Transverse colon (tissue), 4 donors: ENCODE measurements at regions not wholly inside any gene's neighbourhood (a gene's known extent, or its start where the extent isn't known, plus 50 kb on each side); places are given as distances from the start of the nearest gene placed in this dataset.
"Not testable (repeated sequence)": the region's sequence is repeated elsewhere in the genome, so short reads cannot be mapped to it uniquely, and the experiment has no call there.

ENCODE experiments used
- EP300 ChIP-seq: sonication (generic); formaldehyde crosslinking; IDR thresholded peaks from one replicate; pipeline ENCODE4 v1.6.1; 2017; ENCODE audit warnings: antibody characterized with exemption, low read depth
- POLR2A ChIP-seq: fragments of 450-650 bp; IDR thresholded peaks from one replicate; pipeline ENCODE4 v1.6.1; 2016; ENCODE audit warnings: antibody characterized with exemption, mild to moderate bottlenecking, moderate library complexity
- POLR2AphosphoS5 ChIP-seq, 3 donors: sonication (generic); formaldehyde crosslinking; IDR thresholded peaks; one replicate each; pipeline ENCODE4 v1.6.1; 2016; ENCODE audit warnings: antibody characterized with exemption in 3 of 3
- TF ChIP-seq, protein P1 (sequence below), 5 experiments: fragments of 200-600 bp in 3 of 5; fragments of 450-650 bp in 2 of 5; sonication (generic) in 3 of 5; IDR thresholded peaks; 1 replicate in 2 of 5; 2 replicates in 3 of 5; pipeline ENCODE4 v1.5.1; 2016 to 2017; ENCODE audit warnings: antibody characterized with exemption in 5 of 5, inconsistent platforms in 3 of 5, mild to moderate bottlenecking in 2 of 5, moderate library complexity in 1 of 5

DNA sequence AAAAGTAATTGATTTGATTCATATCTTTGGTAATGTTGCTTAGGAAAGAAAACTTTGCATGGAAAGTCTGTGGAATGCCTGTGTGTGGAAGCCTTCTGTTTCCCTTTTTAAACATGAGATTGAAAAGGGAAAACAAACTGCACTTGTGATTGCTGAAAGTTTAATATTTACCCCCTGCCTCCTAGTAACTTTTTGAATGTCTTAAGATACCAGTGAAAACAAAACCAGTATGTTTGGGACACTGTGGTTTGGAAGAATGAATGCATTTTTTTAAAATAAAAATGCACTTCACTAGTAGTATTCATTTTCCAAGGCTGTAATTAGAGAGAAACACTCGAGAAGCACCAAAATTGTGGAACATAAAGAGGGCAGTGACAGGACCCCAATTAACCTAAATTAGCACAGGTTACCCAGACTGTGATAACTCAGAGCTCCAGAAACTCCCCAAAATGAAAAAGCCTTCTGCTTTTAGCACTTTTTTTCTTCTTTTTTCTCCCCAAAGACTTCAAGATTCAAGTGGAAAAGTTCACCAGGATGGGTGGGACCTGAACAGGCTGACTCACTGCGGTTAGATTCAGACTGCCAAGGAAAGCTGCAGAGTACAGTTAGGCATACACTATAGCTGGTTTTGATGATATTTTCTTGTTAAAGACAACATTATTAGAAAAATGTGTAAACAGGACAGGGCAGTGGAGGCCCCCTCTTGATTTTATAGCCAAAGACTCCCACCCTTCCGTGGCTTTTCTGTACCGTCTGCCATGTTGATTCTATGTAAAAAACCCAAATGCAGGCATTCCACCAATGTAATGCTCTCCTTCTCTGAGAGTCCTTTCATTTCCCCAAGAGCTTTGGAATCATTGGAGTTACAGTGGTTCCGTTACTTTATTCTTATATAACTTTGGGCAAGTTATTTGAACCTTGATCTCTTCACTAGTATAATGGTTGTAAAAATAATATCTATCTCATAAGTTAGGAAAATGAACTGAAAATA, 88.6 kb upstream of the NBPF26 start:
- TF ChIP-seq, protein P1, sequence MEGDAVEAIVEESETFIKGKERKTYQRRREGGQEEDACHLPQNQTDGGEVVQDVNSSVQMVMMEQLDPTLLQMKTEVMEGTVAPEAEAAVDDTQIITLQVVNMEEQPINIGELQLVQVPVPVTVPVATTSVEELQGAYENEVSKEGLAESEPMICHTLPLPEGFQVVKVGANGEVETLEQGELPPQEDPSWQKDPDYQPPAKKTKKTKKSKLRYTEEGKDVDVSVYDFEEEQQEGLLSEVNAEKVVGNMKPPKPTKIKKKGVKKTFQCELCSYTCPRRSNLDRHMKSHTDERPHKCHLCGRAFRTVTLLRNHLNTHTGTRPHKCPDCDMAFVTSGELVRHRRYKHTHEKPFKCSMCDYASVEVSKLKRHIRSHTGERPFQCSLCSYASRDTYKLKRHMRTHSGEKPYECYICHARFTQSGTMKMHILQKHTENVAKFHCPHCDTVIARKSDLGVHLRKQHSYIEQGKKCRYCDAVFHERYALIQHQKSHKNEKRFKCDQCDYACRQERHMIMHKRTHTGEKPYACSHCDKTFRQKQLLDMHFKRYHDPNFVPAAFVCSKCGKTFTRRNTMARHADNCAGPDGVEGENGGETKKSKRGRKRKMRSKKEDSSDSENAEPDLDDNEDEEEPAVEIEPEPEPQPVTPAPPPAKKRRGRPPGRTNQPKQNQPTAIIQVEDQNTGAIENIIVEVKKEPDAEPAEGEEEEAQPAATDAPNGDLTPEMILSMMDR (IDR thresholded peaks at IDR 0.05), result not testable (repeated sequence)
- TF ChIP-seq POLR2A; POLR2AphosphoS5 (IDR thresholded peaks at IDR 0.05); EP300: not testable (repeated sequence)
